ENCODE measurements at regions not wholly inside any gene's neighbourhood (a gene's known extent, or its start where the extent isn't known, plus 50 kb on each side); places are given as distances from the start of the nearest gene placed in this dataset.

DNA sequence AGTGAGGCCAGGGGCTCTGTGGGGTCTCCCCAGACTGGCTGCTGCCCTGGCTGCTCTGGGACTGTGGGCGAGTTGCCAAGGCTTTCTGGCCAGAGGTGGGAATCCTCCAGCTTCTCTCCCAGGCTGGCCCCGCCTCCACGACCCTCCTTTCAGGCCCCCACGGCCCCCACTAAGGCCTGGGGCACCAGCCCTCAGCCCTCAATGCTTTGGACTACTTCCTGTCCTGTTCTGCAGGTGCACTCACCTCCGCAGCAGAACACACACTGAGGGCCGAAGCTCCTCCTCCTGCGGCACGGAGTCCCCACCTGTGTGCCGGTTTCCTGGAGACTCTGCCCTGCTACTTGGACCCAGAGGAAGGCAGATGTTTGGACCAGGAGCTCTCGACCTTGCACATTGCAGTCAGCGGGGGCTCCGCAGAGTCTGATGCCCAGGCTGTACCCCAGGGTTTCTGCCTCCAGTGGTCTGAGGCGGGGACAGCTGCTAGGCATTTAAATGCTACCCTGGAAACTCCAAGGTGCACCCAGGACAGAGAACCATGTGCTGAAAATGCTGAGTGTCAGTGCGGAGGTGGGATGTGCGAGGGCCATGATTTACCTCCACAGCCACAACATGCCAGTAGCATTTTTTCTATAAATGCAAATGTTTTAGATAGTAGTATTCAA, 223.8 kb downstream of the IRF8 start:
- H3K27me3 ChIP-seq (ENCODE audit: control insufficient read depth, extremely low read depth, insufficient read depth, low read length), result no peaks in the 10 kb centered on the region
- TF ChIP-seq, protein P1, sequence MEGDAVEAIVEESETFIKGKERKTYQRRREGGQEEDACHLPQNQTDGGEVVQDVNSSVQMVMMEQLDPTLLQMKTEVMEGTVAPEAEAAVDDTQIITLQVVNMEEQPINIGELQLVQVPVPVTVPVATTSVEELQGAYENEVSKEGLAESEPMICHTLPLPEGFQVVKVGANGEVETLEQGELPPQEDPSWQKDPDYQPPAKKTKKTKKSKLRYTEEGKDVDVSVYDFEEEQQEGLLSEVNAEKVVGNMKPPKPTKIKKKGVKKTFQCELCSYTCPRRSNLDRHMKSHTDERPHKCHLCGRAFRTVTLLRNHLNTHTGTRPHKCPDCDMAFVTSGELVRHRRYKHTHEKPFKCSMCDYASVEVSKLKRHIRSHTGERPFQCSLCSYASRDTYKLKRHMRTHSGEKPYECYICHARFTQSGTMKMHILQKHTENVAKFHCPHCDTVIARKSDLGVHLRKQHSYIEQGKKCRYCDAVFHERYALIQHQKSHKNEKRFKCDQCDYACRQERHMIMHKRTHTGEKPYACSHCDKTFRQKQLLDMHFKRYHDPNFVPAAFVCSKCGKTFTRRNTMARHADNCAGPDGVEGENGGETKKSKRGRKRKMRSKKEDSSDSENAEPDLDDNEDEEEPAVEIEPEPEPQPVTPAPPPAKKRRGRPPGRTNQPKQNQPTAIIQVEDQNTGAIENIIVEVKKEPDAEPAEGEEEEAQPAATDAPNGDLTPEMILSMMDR (optimal IDR thresholded peaks at IDR 0.05 in 1 of 3, IDR thresholded peaks at IDR 0.05 in 1 of 3, conservative IDR thresholded peaks at IDR 0.05 in 1 of 3; ENCODE audit: extremely low read depth in 1 of 3, insufficient read depth in 2 of 3, low read length in 3 of 3), result no peak
- TF ChIP-seq EZH2 (IDR thresholded peaks at IDR 0.05; ENCODE audit: low read length), result no peak
- no peaks in the 10 kb centered on the region for H3K4me1 ChIP-seq (ENCODE audit: control insufficient read depth, extremely low read depth, insufficient read depth, low read length)
- H3K4me2 ChIP-seq (ENCODE audit: control insufficient read depth, extremely low read depth, insufficient read depth, low read depth, low read length), result no peak overlapping the region
- no peaks in the 10 kb centered on the region for H4K20me1 ChIP-seq (ENCODE audit: control insufficient read depth, extremely low read depth, insufficient read depth, low read length)
- no peak for FAIRE-seq
- no peak overlapping the region for H3K9ac ChIP-seq (ENCODE audit: control insufficient read depth, extremely low read depth, insufficient read depth, low read length)
- dilution Hi-C loops (cut with MboI; ENCODE audit: extremely low pct_ligation_motif_present, low sequenced_read_pairs), result no loop called here
- no peaks in the 10 kb centered on the region for H3K79me2 ChIP-seq (ENCODE audit: control insufficient read depth, insufficient read depth, low read length)
- no peak overlapping the region for H3K4me3 ChIP-seq (ENCODE audit: control insufficient read depth in 2 of 3, extremely low read depth in 1 of 3, insufficient read depth in 2 of 3, low read depth in 1 of 3, low read length in 3 of 3)
- H3K27ac ChIP-seq (ENCODE audit: control insufficient read depth, insufficient read depth, low read length), result no peak overlapping the region
- no peak for DNase-seq (ENCODE audit: low read depth, low spot score)
- H2AFZ ChIP-seq (ENCODE audit: control insufficient read depth, low read length), result no peak overlapping the region
- H3K36me3 ChIP-seq (ENCODE audit: control insufficient read depth in 2 of 2, extremely low read depth in 1 of 2, insufficient read depth in 2 of 2, low read length in 2 of 2), result no peaks in the 10 kb centered on the region
- no peaks in the 10 kb centered on the region for H3K9me3 ChIP-seq (ENCODE audit: control insufficient read depth, low read depth, low read length)
- no peaks in the 10 kb centered on the region for H3K9me1 ChIP-seq (ENCODE audit: control insufficient read depth, extremely low read depth, insufficient read depth, low read length)

DNA sequence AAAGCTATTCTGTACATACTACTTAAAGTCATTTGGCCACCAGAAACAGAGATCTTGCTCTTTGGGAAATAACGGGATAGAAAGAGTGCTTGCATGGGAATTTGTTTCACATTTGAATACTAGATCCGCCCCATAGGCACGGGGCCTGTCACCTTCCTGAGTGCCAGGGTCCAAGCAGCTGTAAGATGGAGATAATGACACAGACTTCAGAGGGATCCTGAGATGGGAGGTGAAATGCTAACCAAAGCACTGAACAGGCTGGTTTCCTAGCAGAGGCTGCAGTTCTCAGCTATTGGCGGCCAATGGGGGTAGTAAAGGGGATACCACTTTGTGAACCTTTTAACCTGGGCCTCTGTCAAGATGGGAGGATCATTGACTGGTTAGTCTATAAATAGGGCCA, 225.4 kb downstream of the IRF8 start:
- dilution Hi-C loops (cut with MboI; ENCODE audit: extremely low pct_ligation_motif_present, low sequenced_read_pairs), result no loop called here
- FAIRE-seq, result no peak
- H4K20me1 ChIP-seq (ENCODE audit: control insufficient read depth, extremely low read depth, insufficient read depth, low read length), result no peaks in the 10 kb centered on the region

More for the DNA sequence above, 225.4 kb downstream of the IRF8 start:
- no peak for TF ChIP-seq EZH2 (IDR thresholded peaks at IDR 0.05; ENCODE audit: low read length)
- TF ChIP-seq, protein P1 (optimal IDR thresholded peaks at IDR 0.05 in 1 of 3, IDR thresholded peaks at IDR 0.05 in 1 of 3, conservative IDR thresholded peaks at IDR 0.05 in 1 of 3; ENCODE audit: extremely low read depth in 1 of 3, insufficient read depth in 2 of 3, low read length in 3 of 3), result no peak
- no peaks in the 10 kb centered on the region for H3K9me1 ChIP-seq (ENCODE audit: control insufficient read depth, extremely low read depth, insufficient read depth, low read length)
- no peaks in the 10 kb centered on the region for H3K4me1 ChIP-seq (ENCODE audit: control insufficient read depth, extremely low read depth, insufficient read depth, low read length)
- H3K27me3 ChIP-seq (ENCODE audit: control insufficient read depth, extremely low read depth, insufficient read depth, low read length), result no peaks in the 10 kb centered on the region
- DNase-seq (ENCODE audit: low read depth, low spot score), result no peak
- H3K27ac ChIP-seq (ENCODE audit: control insufficient read depth, insufficient read depth, low read length), result no peak overlapping the region
- no peak overlapping the region for H2AFZ ChIP-seq (ENCODE audit: control insufficient read depth, low read length)
- no peaks in the 10 kb centered on the region for H3K9me3 ChIP-seq (ENCODE audit: control insufficient read depth, low read depth, low read length)
- no peak overlapping the region for H3K4me3 ChIP-seq (ENCODE audit: control insufficient read depth in 2 of 3, extremely low read depth in 1 of 3, insufficient read depth in 2 of 3, low read depth in 1 of 3, low read length in 3 of 3)
- H3K9ac ChIP-seq (ENCODE audit: control insufficient read depth, extremely low read depth, insufficient read depth, low read length), result no peak overlapping the region
- H3K4me2 ChIP-seq (ENCODE audit: control insufficient read depth, extremely low read depth, insufficient read depth, low read depth, low read length), result no peak overlapping the region
- no peaks in the 10 kb centered on the region for H3K79me2 ChIP-seq (ENCODE audit: control insufficient read depth, insufficient read depth, low read length)
- no peaks in the 10 kb centered on the region for H3K36me3 ChIP-seq (ENCODE audit: control insufficient read depth in 2 of 2, extremely low read depth in 1 of 2, insufficient read depth in 2 of 2, low read length in 2 of 2)

Measured in keratinocyte (primary cell).